Fibroblast of pulmonary artery (primary cell): ENCODE measurements at regions not wholly inside any gene's neighbourhood (a gene's known extent, or its start where the extent isn't known, plus 50 kb on each side); places are given as distances from the start of the nearest gene placed in this dataset.

ENCODE experiments used
- DNase-seq: peaks from one replicate; pipeline ENCODE4 v3.0.0-alpha.2; 2010; ENCODE audit warnings: low read depth
- H3K4me3 ChIP-seq: replicated peaks from 2 replicates; pipeline ENCODE4 v1.5.1; 2011; ENCODE audit warnings: low read depth, mild to moderate bottlenecking, control low read depth, low read length, moderate library complexity
- CTCF ChIP-seq: IDR thresholded peaks from 2 replicates; pipeline ENCODE4 v1.5.1; 2011; ENCODE audit warnings: mild to moderate bottlenecking, control low read depth, low read length, inconsistent platforms; ENCODE audit errors: missing control alignments

- no peak overlapping the region for H3K4me3 ChIP-seq
- DNase-seq = no peak
- no peak for TF ChIP-seq CTCF
These were observed 112.7 kb downstream of the FAM53A start for GRCh38 chr4:1571165-1572009.

- TF ChIP-seq CTCF = no peak
- no peak for DNase-seq
- no peak overlapping the region for H3K4me3 ChIP-seq
These were observed 113.6 kb downstream of the FAM53A start for GRCh38 chr4:1570291-1571164.

- DNase-seq = no peak
- no peak overlapping the region for H3K4me3 ChIP-seq
- TF ChIP-seq CTCF = no peak
These were observed 114.5 kb downstream of the FAM53A start for GRCh38 chr4:1569461-1570151.

DNA sequence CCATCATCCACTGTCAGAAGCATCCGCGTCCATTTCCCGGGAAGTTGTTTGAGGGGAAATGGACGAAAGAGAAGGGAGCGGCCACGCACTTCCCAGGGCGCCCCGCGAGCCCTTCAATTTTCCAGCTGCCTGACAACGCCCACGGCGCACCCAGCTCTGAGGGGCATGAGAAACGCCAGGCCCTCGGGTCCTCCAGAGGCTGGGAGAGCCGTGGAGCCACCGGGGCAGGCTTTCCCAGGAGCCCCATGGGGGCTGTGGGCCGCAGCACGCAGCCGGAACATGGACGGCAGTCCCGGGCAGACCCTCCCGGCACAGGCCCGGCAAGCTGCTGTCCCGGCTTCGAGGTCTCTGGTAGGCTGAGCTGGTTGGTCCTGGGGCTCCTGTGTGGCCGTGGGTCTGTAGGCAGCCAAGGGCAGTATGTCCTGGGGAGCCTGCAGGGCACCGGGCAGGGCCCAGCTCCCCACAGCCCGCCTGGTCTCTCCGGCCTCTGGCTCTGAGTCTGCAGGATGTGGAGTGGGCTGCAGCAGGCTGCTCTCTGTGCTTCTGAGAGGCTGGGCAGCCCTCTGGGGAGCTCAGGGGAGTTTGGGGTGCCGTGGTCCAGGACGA lies 115.2 kb downstream of the FAM53A start:
- DNase-seq = no peak
- H3K4me3 ChIP-seq = no peak overlapping the region
- TF ChIP-seq CTCF = no peak

- TF ChIP-seq CTCF = no peak
- DNase-seq = no peak
- no peak overlapping the region for H3K4me3 ChIP-seq
These were observed 116.1 kb downstream of the FAM53A start for GRCh38 chr4:1567808-1568581.

DNA sequence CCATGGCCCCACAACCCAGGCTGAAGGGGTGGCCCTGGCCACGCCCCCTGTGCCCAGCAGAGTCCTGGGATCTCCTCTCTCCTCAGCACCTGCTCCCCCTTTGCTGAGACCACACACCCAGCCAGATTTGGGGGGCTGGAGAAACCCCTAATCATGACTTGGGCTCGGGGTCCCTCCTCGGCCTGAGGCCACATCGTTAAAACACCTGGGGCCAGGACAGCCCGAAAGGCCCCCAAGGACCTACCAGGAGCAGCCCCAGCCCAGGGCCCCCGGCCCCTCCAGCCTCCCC lies 116.7 kb downstream of the FAM53A start:
- no peak overlapping the region for H3K4me3 ChIP-seq
- DNase-seq = no peak
- no peak for TF ChIP-seq CTCF
